MCF 10A (cell line): ENCODE measurements at regions not wholly inside any gene's neighbourhood (a gene's known extent, or its start where the extent isn't known, plus 50 kb on each side); places are given as distances from the start of the nearest gene placed in this dataset.

ENCODE experiments used
- BruUV-seq: library from RNA; stranded (reverse); fragments of 400-500 nt; replicated peaks from 2 replicates; lab custom pipeline; 2021; lab: Mats Ljungman, UMichigan
- CTCF ChIA-PET: fragments of 300-600 bp; sonication (Branson Sonifier 250); formaldehyde crosslinking; extraction: SDS; loops from one replicate; lab custom pipeline; 2021; ENCODE audit warnings: antibody characterized with exemption, inconsistent platforms; lab: Yijun Ruan, JAX
- POLR2A ChIA-PET: fragments of 300-600, 350-650 bp; sonication (Branson Sonifier 250); formaldehyde crosslinking; extraction: SDS; loops from one replicate; lab custom pipeline; 2020; ENCODE audit warnings: antibody characterized with exemption, inconsistent platforms; lab: Yijun Ruan, JAX
- DNase-seq: peaks from one replicate; pipeline ENCODE4 v3.0.0-alpha.2; 2018; ENCODE audit not compliant: unreplicated experiment
- H3K27ac Mint-ChIP-seq: one replicate; pipeline ENCODE4 v1.8.0; 2022; ENCODE audit warnings: mild to moderate bottlenecking, low read depth, mixed read lengths; ENCODE audit not compliant: unreplicated experiment
- H3K27me3 Mint-ChIP-seq: one replicate; pipeline ENCODE4 v1.8.0; 2022; ENCODE audit warnings: mixed read lengths; ENCODE audit not compliant: insufficient read depth, unreplicated experiment
- H3K36me3 Mint-ChIP-seq: one replicate; pipeline ENCODE4 v1.8.0; 2022; ENCODE audit warnings: mild to moderate bottlenecking, moderate library complexity, mixed read lengths; ENCODE audit not compliant: insufficient read depth, unreplicated experiment
- H3K4me1 Mint-ChIP-seq: one replicate; pipeline ENCODE4 v1.8.0; 2022; ENCODE audit warnings: mixed read lengths; ENCODE audit not compliant: insufficient read depth, unreplicated experiment
- H3K4me3 Mint-ChIP-seq: one replicate; pipeline ENCODE4 v1.8.0; 2022; ENCODE audit warnings: mild to moderate bottlenecking, moderate library complexity, mixed read lengths; ENCODE audit not compliant: unreplicated experiment
- H3K9me3 Mint-ChIP-seq: one replicate; pipeline ENCODE4 v1.8.0; 2022; ENCODE audit warnings: mixed read lengths; ENCODE audit not compliant: unreplicated experiment
- CTCF ChIP-seq: fragments of 200-600 bp; IDR thresholded peaks from one replicate; pipeline ENCODE4 v1.8.0; 2022; ENCODE audit warnings: antibody characterized with exemption, mild to moderate bottlenecking; ENCODE audit not compliant: unreplicated experiment
- intact Hi-C: fragments of 100-400 bp; cut with micrococcal nuclease; formaldehyde crosslinking; loops from 2 replicates; pipeline ENCODE4 v1.14.1; 2022

- TF ChIP-seq CTCF: no peak
- no peaks in the 10 kb centered on the region for H3K9me3 Mint-ChIP-seq
- POLR2A ChIA-PET: interaction anchor here (1.1 kb wide), 1 partner anchor 432 kb away, joined by 3 read pairs; no protein-coding TSS in a partner anchor
Observed at GRCh38 chr2:37827911-37828511, 97.1 kb upstream of the RMDN2 start.

GRCh38 chr2:37829202-37829601 lies 95.9 kb upstream of the RMDN2 start:
- Mint-ChIP-seq H3K27ac (no peak overlapping the region), H3K9me3 (no peaks in the 10 kb centered on the region), H3K4me3 (no peak overlapping the region), H3K36me3 (no peaks in the 10 kb centered on the region), H3K4me1 (peaks cover 5% of the 10 kb centered on the region), H3K27me3 (no peaks in the 10 kb centered on the region)
- BruUV-seq: no TSS peak
- intact Hi-C loops: no loop called here
- DNase-seq: peak; percentile 52
- no peak for TF ChIP-seq CTCF
- CTCF ChIA-PET: interaction anchor here (0.6 to 8.4 kb wide), 6 partner anchors 15 to 413 kb away, joined by 3 to 135 read pairs (median 3); no protein-coding TSS in a partner anchor
- POLR2A ChIA-PET: no interaction called here

More at GRCh38 chr2:37827911-37828511, 97.1 kb upstream of the RMDN2 start:
- Mint-ChIP-seq H3K27me3 (no peaks in the 10 kb centered on the region), H3K4me1 (peaks cover 5% of the 10 kb centered on the region), H3K36me3 (no peaks in the 10 kb centered on the region), H3K4me3 (no peak overlapping the region), H3K27ac (no peak overlapping the region)
- intact Hi-C loops: no loop called here
- CTCF ChIA-PET: interaction anchor here (0.9 to 8.4 kb wide), 5 partner anchors 15 to 416 kb away, joined by 3 to 135 read pairs (median 4); no protein-coding TSS in a partner anchor
- no TSS peak for BruUV-seq
- peak; percentile 23 for DNase-seq

GRCh38 chr2:37829616-37830395 lies 95.3 kb upstream of the RMDN2 start:
- POLR2A ChIA-PET: no interaction called here
- H3K9me3 Mint-ChIP-seq: no peaks in the 10 kb centered on the region
- no peaks in the 10 kb centered on the region for H3K27me3 Mint-ChIP-seq
- BruUV-seq: no TSS peak
- H3K4me1 Mint-ChIP-seq: peaks cover 5% of the 10 kb centered on the region
- TF ChIP-seq CTCF: no peak
- no peaks in the 10 kb centered on the region for H3K36me3 Mint-ChIP-seq
- H3K4me3 Mint-ChIP-seq: no peak overlapping the region
- H3K27ac Mint-ChIP-seq: no peak overlapping the region
- intact Hi-C loops: loop anchor here (5.0 kb wide), 1 partner anchor 543 kb away; no protein-coding TSS in a partner anchor
- CTCF ChIA-PET: interaction anchor here (0.6 to 8.4 kb wide), 7 partner anchors 14 to 431 kb away, joined by 3 to 135 read pairs (median 3); no protein-coding TSS in a partner anchor
- DNase-seq: no peak

GRCh38 chr2:37830636-37831035 lies 94.5 kb upstream of the RMDN2 start:
- Mint-ChIP-seq H3K4me1 (peaks cover 5% of the 10 kb centered on the region), H3K9me3 (no peaks in the 10 kb centered on the region), H3K4me3 (no peak overlapping the region), H3K27ac (no peak overlapping the region), H3K36me3 (no peaks in the 10 kb centered on the region), H3K27me3 (no peaks in the 10 kb centered on the region)
- POLR2A ChIA-PET: no interaction called here
- TF ChIP-seq CTCF: no peak
- intact Hi-C loops: loop anchor here (5.0 kb wide), 1 partner anchor 543 kb away; no protein-coding TSS in a partner anchor
- no peak for DNase-seq
- BruUV-seq: no TSS peak
- CTCF ChIA-PET: interaction anchor here (1.1 to 8.5 kb wide), 4 partner anchors 44 to 432 kb away, joined by 3 to 135 read pairs (median 98); no protein-coding TSS in a partner anchor
